ENCODE measurements at regions not wholly inside any gene's neighbourhood (a gene's known extent, or its start where the extent isn't known, plus 50 kb on each side); places are given as distances from the start of the nearest gene placed in this dataset.

DNA sequence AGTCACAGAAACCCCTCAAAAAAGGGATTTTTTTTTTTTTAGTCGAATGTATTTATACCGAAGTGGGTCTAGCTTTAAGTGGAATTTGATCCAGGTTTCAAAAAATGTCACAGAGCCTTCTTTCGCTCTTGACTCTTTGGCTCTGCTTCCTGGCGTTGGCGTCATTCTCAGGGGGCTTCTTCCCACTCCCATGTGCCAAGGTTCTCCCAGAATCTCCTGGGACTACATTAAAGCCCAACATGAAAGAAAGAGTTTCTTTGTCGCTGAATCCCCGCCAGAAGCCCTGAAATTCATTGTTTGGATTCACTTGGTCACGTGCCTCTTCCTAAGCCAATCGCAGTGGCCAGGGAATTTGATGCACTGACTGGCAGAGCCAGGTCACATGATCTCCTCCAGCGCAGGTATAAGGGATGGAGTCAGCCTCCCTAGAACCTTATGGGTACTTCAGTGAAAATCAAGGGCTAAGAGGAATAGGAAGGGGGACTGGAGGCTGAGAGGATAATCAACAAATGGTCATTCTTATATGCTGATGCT is 101.2 kb downstream of the RPS24 start:
- Histone ChIP-seq H3K4me2 (ENCODE audit: low read length) (peak overlapping the region; percentile 10), H2AFZ (ENCODE audit: low read length) (peak overlapping the region; percentile 18), H3K27me3 (ENCODE audit: low read length) (peaks cover 79% of the 10 kb centered on the region), H4K20me1 (ENCODE audit: low read length) (no peaks in the 10 kb centered on the region), H3K79me2 (ENCODE audit: low read length) (no peaks in the 10 kb centered on the region), H3K9me2 (replicated peaks; ENCODE audit: low read length) (no peaks in the 10 kb centered on the region; the same call in 1 of the 2 replicates), H3K4me3 (ENCODE audit: low read length) (peak overlapping the region; percentile 6; the same call in 1 of the 2 replicates), H3F3A (ENCODE audit: low read length, unreplicated experiment) (no peaks in the 10 kb centered on the region), H3K9ac (ENCODE audit: low read length) (no peak overlapping the region), H3K36me3 (ENCODE audit: low read depth, low read length) (no peaks in the 10 kb centered on the region), H3K27ac (ENCODE audit: low read length) (no peak overlapping the region), H3K9me3 (ENCODE audit: low read length) (no peaks in the 10 kb centered on the region), H3K4me1 (ENCODE audit: insufficient read depth, low read length) (no peaks in the 10 kb centered on the region)
- DNase-seq (peak; percentile 62), ATAC-seq (peak; percentile 20; the same call in 1 of the 2 replicates)
- no peak for TF ChIP-seq EZH2 (IDR thresholded peaks at IDR 0.05; ENCODE audit: low read length, unreplicated experiment)
- TF ChIP-seq EZH2phosphoT487 (IDR thresholded peaks at IDR 0.05; ENCODE audit: borderline replicate concordance, low read length): no peak
- TF ChIP-seq, protein P1, sequence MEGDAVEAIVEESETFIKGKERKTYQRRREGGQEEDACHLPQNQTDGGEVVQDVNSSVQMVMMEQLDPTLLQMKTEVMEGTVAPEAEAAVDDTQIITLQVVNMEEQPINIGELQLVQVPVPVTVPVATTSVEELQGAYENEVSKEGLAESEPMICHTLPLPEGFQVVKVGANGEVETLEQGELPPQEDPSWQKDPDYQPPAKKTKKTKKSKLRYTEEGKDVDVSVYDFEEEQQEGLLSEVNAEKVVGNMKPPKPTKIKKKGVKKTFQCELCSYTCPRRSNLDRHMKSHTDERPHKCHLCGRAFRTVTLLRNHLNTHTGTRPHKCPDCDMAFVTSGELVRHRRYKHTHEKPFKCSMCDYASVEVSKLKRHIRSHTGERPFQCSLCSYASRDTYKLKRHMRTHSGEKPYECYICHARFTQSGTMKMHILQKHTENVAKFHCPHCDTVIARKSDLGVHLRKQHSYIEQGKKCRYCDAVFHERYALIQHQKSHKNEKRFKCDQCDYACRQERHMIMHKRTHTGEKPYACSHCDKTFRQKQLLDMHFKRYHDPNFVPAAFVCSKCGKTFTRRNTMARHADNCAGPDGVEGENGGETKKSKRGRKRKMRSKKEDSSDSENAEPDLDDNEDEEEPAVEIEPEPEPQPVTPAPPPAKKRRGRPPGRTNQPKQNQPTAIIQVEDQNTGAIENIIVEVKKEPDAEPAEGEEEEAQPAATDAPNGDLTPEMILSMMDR (conservative IDR thresholded peaks at IDR 0.05; ENCODE audit: low read depth, low read length): no peak
- CTCF ChIA-PET: interaction anchor here (0.6 kb wide), 2 partner anchors 58 to 259 kb away, joined by 3 read pairs; no protein-coding TSS in a partner anchor
- intact Hi-C loops (cut with micrococcal nuclease): no loop called here
- no TSS peak for BruUV-seq (replicated peaks)
- POLR2A ChIA-PET (ENCODE audit: unreplicated experiment): interaction anchor here (0.6 kb wide), 1 partner anchor 52 kb away, joined by 4 read pairs; no protein-coding TSS in a partner anchor

- no peak overlapping the region for H2AFZ ChIP-seq (ENCODE audit: low read length)
- TF ChIP-seq, protein P1 (conservative IDR thresholded peaks at IDR 0.05; ENCODE audit: low read depth, low read length): no peak
- TF ChIP-seq EZH2 (IDR thresholded peaks at IDR 0.05; ENCODE audit: low read length, unreplicated experiment) (no peak), EZH2phosphoT487 (IDR thresholded peaks at IDR 0.05; ENCODE audit: borderline replicate concordance, low read length) (no peak)
- H3K9ac ChIP-seq (ENCODE audit: low read length): no peak overlapping the region
- H4K20me1 ChIP-seq (ENCODE audit: low read length): no peaks in the 10 kb centered on the region
- POLR2A ChIA-PET (ENCODE audit: unreplicated experiment): no interaction called here
- ATAC-seq (no peak; the same call in 1 of the 2 replicates), DNase-seq (no peak)
- H3K4me3 ChIP-seq (ENCODE audit: low read length): no peak overlapping the region
- H3F3A ChIP-seq (ENCODE audit: low read length, unreplicated experiment): no peaks in the 10 kb centered on the region
- no peak overlapping the region for H3K27ac ChIP-seq (ENCODE audit: low read length)
- H3K79me2 ChIP-seq (ENCODE audit: low read length): no peaks in the 10 kb centered on the region
- no peaks in the 10 kb centered on the region for H3K9me3 ChIP-seq (ENCODE audit: low read length)
- H3K4me1 ChIP-seq (ENCODE audit: insufficient read depth, low read length): no peaks in the 10 kb centered on the region
- H3K36me3 ChIP-seq (ENCODE audit: low read depth, low read length): no peaks in the 10 kb centered on the region
- no peak overlapping the region for H3K4me2 ChIP-seq (ENCODE audit: low read length)
- no peaks in the 10 kb centered on the region; the same call in 1 of the 2 replicates for H3K9me2 ChIP-seq (replicated peaks; ENCODE audit: low read length)
- no TSS peak for BruUV-seq (replicated peaks)
- CTCF ChIA-PET: no interaction called here
- H3K27me3 ChIP-seq (ENCODE audit: low read length): peaks cover 79% of the 10 kb centered on the region
- intact Hi-C loops (cut with micrococcal nuclease): no loop called here
Observed at GRCh38 chr10:78137147-78137546, 103.5 kb downstream of the RPS24 start.

GRCh38 chr10:78139341-78139740 is 105.7 kb downstream of the RPS24 start:
- H3K4me3 ChIP-seq (ENCODE audit: low read length): no peak overlapping the region
- no peaks in the 10 kb centered on the region for H3K4me1 ChIP-seq (ENCODE audit: insufficient read depth, low read length)
- no peaks in the 10 kb centered on the region for H3F3A ChIP-seq (ENCODE audit: low read length, unreplicated experiment)
- H3K27me3 ChIP-seq (ENCODE audit: low read length): peaks cover 90% of the 10 kb centered on the region
- CTCF ChIA-PET: no interaction called here
- no peaks in the 10 kb centered on the region for H3K36me3 ChIP-seq (ENCODE audit: low read depth, low read length)
- DNase-seq: no peak
- H2AFZ ChIP-seq (ENCODE audit: low read length): no peak overlapping the region
- POLR2A ChIA-PET (ENCODE audit: unreplicated experiment): no interaction called here
- no peaks in the 10 kb centered on the region for H4K20me1 ChIP-seq (ENCODE audit: low read length)
- H3K27ac ChIP-seq (ENCODE audit: low read length): no peak overlapping the region
- no peaks in the 10 kb centered on the region for H3K9me3 ChIP-seq (ENCODE audit: low read length)
- TF ChIP-seq EZH2 (IDR thresholded peaks at IDR 0.05; ENCODE audit: low read length, unreplicated experiment): no peak
- TF ChIP-seq EZH2phosphoT487 (IDR thresholded peaks at IDR 0.05; ENCODE audit: borderline replicate concordance, low read length): no peak
- TF ChIP-seq, protein P1 (conservative IDR thresholded peaks at IDR 0.05; ENCODE audit: low read depth, low read length): no peak
- no peaks in the 10 kb centered on the region; the same call in 1 of the 2 replicates for H3K9me2 ChIP-seq (replicated peaks; ENCODE audit: low read length)
- BruUV-seq (replicated peaks): no TSS peak
- H3K9ac ChIP-seq (ENCODE audit: low read length): no peak overlapping the region
- H3K4me2 ChIP-seq (ENCODE audit: low read length): no peak overlapping the region
- H3K79me2 ChIP-seq (ENCODE audit: low read length): no peaks in the 10 kb centered on the region
- intact Hi-C loops (cut with micrococcal nuclease): no loop called here
- no peak for ATAC-seq

Measured in PC-3 (cell line).